ENCODE measurements at regions not wholly inside any gene's neighbourhood (a gene's known extent, or its start where the extent isn't known, plus 50 kb on each side); places are given as distances from the start of the nearest gene placed in this dataset.

GRCh38 chr7:112933598-112933997, 143.4 kb upstream of the TMEM168 start:
- no peak for TF ChIP-seq REST (IDR thresholded peaks at IDR 0.05; ENCODE audit: insufficient read depth in 1 of 2, low read depth in 2 of 2, low read length in 2 of 2)
- TF ChIP-seq TAF1 (IDR thresholded peaks at IDR 0.05; ENCODE audit: borderline replicate concordance, insufficient read depth, low read length), result no peak
- no peak for TF ChIP-seq SIN3A (IDR thresholded peaks at IDR 0.05; ENCODE audit: borderline replicate concordance, insufficient read depth, low read length)
- no peak for TF ChIP-seq POLR2AphosphoS5 (IDR thresholded peaks at IDR 0.05; ENCODE audit: low read depth, low read length)
- TF ChIP-seq FOXP2 (optimal IDR thresholded peaks at IDR 0.05; ENCODE audit: borderline replicate concordance, extremely low read depth, extremely low read length, insufficient read depth), result no peak

GRCh38 chr7:112930787-112931186, 140.6 kb upstream of the TMEM168 start:
- TF ChIP-seq TAF1 (IDR thresholded peaks at IDR 0.05; ENCODE audit: borderline replicate concordance, insufficient read depth, low read length) (no peak), FOXP2 (optimal IDR thresholded peaks at IDR 0.05; ENCODE audit: borderline replicate concordance, extremely low read depth, extremely low read length, insufficient read depth) (no peak), POLR2AphosphoS5 (IDR thresholded peaks at IDR 0.05; ENCODE audit: low read depth, low read length) (no peak), REST (IDR thresholded peaks at IDR 0.05; ENCODE audit: insufficient read depth in 1 of 2, low read depth in 2 of 2, low read length in 2 of 2) (no peak), SIN3A (IDR thresholded peaks at IDR 0.05; ENCODE audit: borderline replicate concordance, insufficient read depth, low read length) (no peak)

GRCh38 chr7:112929421-112929820, 139.2 kb upstream of the TMEM168 start:
- TF ChIP-seq POLR2AphosphoS5 (IDR thresholded peaks at IDR 0.05; ENCODE audit: low read depth, low read length) (no peak), TAF1 (IDR thresholded peaks at IDR 0.05; ENCODE audit: borderline replicate concordance, insufficient read depth, low read length) (no peak), FOXP2 (optimal IDR thresholded peaks at IDR 0.05; ENCODE audit: borderline replicate concordance, extremely low read depth, extremely low read length, insufficient read depth) (no peak), SIN3A (IDR thresholded peaks at IDR 0.05; ENCODE audit: borderline replicate concordance, insufficient read depth, low read length) (no peak), REST (IDR thresholded peaks at IDR 0.05; ENCODE audit: insufficient read depth in 1 of 2, low read depth in 2 of 2, low read length in 2 of 2) (no peak)

GRCh38 chr7:112926018-112926417, 135.8 kb upstream of the TMEM168 start:
- TF ChIP-seq REST (IDR thresholded peaks at IDR 0.05; ENCODE audit: insufficient read depth in 1 of 2, low read depth in 2 of 2, low read length in 2 of 2) (no peak), TAF1 (IDR thresholded peaks at IDR 0.05; ENCODE audit: borderline replicate concordance, insufficient read depth, low read length) (no peak), FOXP2 (optimal IDR thresholded peaks at IDR 0.05; ENCODE audit: borderline replicate concordance, extremely low read depth, extremely low read length, insufficient read depth) (no peak), SIN3A (IDR thresholded peaks at IDR 0.05; ENCODE audit: borderline replicate concordance, insufficient read depth, low read length) (no peak), POLR2AphosphoS5 (IDR thresholded peaks at IDR 0.05; ENCODE audit: low read depth, low read length) (no peak)

- TF ChIP-seq SIN3A (IDR thresholded peaks at IDR 0.05; ENCODE audit: borderline replicate concordance, insufficient read depth, low read length) (no peak), POLR2AphosphoS5 (IDR thresholded peaks at IDR 0.05; ENCODE audit: low read depth, low read length) (no peak), FOXP2 (optimal IDR thresholded peaks at IDR 0.05; ENCODE audit: borderline replicate concordance, extremely low read depth, extremely low read length, insufficient read depth) (no peak), REST (IDR thresholded peaks at IDR 0.05; ENCODE audit: insufficient read depth in 1 of 2, low read depth in 2 of 2, low read length in 2 of 2) (no peak), TAF1 (IDR thresholded peaks at IDR 0.05; ENCODE audit: borderline replicate concordance, insufficient read depth, low read length) (no peak)
Measured at GRCh38 chr7:112908086-112908485, 117.9 kb upstream of the TMEM168 start.
